SU-DHL-6 (cell line): ENCODE measurements at regions not wholly inside any gene's neighbourhood (a gene's known extent, or its start where the extent isn't known, plus 50 kb on each side); places are given as distances from the start of the nearest gene placed in this dataset.

ENCODE experiments used
- CTCF ChIP-seq: fragments of 200-600 bp; sonication (generic); IDR thresholded peaks from one replicate; pipeline ENCODE4 v1.5.1; 2017; ENCODE audit warnings: antibody characterized with exemption, mild to moderate bottlenecking, low read length, moderate library complexity; ENCODE audit not compliant: insufficient read depth, poor library complexity, severe bottlenecking
- EZH2phosphoT487 ChIP-seq: fragments of 200-600 bp; sonication (generic), shearing (Covaris generic); conservative IDR thresholded peaks from 2 replicates; pipeline ENCODE4 v1.6.1; 2018; ENCODE audit warnings: mild to moderate bottlenecking, antibody characterized with exemption, low read length, moderate library complexity, mixed read lengths

GRCh38 chr7:25358926-25359325 is 130.6 kb upstream of the NPVF start:
- TF ChIP-seq CTCF (no peak), EZH2phosphoT487 (no peak)
